Kidney tubule cell (primary cell): ENCODE measurements at regions not wholly inside any gene's neighbourhood (a gene's known extent, or its start where the extent isn't known, plus 50 kb on each side); places are given as distances from the start of the nearest gene placed in this dataset.

Source experiments
- DNase-seq: peaks from one replicate; pipeline ENCODE4 v3.0.0-alpha.2; 2018; ENCODE audit warnings: low spot score

DNA sequence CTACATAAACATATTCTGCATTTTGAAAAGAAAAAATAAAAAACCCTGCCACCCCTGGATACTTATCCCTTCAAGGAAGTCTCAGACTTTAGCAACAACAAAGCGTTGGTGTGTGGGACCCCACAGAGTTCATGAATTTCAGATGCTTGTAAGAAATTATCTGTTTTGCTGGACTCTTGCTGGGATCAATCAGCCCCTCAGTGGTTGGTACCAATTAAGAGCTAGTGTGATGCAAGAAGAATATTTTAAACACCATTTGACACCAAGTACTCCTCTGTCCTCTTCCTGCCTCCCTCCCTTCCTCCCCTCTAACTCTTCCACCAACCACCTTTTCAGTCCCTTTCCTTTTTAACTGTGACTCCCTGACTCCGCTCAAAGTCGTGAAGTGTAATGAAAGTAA is 51.5 kb downstream of the SST start:
- no peak for DNase-seq

DNA sequence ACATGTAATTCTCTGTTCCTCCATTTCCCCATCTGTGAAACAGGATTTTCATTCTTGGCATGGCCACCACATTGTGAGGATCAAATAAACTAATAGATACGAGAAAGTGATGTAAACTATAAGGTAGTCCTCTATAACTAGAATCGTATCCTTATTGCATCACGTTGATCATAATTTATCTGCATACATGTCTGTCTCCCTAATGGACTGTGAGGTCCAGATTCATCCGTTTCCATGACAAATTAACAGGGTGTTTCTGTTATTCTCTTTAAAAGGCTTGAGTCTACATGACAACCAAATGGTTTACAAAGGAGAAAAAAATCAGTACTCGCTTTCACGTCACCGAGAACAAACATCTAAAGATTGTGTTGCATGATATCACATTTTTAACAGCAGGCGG is 53.0 kb downstream of the SST start:
- DNase-seq = no peak

DNA sequence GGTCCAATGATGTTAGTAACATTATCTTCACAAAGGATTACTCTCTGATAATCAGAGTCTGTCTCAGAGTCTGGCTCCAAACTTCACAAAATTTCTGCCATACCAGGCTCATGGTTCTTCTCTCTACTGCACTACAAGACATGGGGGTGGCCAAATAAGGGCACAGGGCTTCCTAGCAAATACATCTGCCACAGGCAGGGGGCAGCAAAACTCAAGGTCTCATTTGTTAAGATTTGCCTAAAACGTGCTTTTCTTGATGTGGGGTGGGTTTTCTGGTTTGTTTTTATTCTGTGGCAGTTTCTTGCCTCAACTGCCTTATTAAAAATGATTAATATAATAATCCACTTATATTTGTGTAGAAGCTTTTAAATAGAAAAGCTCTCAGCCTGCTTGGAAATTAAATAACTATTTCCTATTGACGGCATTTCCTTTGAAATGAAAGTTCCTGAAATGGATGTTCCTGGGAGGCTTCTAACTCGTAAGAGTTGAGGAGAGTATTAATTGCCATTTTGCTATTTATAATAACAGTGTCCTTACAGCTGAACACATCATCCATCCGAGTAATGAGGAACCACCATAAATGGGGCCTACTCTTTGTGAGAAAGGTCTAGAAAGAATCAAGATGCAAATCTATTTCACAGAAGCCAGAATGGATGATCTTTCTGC is 53.8 kb downstream of the SST start:
- DNase-seq = peak; percentile 63

DNA sequence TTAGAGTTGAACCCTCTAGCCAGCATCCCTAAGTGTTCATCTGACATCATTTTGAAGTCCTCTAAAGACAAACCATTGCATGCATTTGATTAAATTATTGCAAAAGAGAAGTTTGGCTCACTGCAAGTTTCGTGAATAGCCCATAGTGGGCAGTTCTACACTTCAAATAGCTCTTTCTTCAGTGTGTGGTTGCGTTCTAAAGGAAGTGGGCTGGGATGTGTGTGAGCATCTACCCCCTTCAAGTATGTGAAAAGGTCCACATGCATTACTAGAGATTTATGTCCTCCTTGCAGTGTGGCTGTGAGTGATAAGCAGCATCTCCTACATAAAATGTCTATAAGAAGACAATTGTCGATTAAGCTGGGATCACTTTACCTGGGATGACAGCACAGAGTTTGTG is 54.6 kb downstream of the SST start:
- DNase-seq = no peak

DNA sequence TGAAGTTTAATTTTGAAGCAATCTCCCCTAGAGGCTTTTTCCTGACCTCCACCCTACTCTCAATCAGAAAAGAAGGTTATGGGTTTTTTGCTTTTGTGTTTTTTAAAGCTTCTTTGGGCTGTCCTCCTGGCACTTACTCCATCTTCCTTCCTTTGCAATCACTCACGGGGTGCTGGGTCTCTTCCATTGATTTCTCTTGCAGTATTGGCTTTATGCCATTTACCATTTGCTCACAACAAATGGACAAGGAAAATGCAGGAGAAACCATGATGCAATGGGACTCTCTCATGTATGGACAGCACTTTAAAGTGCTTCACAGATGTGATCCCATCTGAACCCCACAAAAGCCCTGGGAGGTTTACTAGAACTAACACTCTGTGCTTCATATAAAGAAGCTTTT is 57.5 kb downstream of the SST start:
- no peak for DNase-seq

DNA sequence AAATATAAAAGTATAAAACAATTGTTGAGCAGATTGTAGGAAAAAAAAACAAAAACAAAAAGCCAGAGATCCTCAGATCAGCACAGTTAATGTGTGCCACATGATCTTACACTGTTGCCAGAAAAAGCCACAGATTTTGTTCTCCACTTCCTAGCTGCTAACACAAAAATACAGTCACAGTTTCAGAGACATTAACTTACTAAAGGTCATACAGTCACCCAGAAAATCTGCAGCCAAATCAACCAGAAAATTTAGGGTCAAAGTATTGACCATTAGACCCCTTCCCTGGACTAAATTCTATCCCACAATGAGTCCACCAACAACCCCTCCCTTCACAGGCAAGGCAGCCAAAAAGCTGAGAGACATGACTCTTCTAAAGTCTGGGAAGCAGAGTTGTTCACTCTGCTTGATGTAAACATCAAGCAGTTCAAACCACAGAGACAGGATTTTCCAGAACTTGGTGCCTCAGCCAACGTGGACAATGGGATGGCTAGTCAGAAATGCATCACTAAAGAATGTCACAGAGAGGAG is 59.1 kb downstream of the SST start:
- DNase-seq = peak; percentile 61

DNA sequence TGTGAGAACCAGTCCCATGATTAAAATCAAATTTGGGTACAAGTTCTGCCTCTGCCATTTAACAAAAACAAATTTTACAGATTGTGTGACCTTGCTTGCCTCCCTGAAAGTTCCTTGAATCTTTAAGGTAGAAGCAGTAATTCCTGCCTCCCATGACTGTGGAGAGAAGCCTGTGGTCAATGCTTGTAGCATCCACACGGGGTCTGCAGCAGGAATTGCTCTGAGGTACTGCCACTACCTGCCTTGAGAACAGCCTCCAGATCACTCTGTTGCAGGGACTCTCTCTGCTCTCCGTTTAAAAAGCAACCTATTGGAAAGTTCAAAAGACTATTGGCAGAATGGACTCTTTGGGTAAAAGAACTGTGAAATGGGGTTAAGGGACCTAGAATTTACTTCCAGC is 75.9 kb downstream of the SST start:
- no peak for DNase-seq

DNA sequence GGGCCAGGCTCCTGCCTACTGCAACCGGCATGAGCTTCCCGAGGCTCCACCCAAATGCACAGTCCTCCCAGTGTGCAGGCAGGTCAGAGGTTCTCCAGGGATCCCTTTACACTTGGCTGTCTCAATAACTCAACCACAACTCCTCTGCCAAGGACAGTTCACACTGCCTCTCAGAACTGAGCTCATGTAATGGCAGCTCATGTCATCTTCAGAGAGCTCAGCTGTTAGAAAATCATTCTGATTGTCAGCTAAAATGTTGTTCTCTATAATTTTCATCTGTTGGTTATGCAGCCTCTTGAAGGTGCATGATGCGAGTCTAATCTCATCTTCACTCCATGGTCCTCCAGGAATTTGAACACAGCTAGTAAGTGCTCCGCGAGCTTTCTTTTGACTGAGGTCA is 76.7 kb downstream of the SST start:
- no peak for DNase-seq

DNA sequence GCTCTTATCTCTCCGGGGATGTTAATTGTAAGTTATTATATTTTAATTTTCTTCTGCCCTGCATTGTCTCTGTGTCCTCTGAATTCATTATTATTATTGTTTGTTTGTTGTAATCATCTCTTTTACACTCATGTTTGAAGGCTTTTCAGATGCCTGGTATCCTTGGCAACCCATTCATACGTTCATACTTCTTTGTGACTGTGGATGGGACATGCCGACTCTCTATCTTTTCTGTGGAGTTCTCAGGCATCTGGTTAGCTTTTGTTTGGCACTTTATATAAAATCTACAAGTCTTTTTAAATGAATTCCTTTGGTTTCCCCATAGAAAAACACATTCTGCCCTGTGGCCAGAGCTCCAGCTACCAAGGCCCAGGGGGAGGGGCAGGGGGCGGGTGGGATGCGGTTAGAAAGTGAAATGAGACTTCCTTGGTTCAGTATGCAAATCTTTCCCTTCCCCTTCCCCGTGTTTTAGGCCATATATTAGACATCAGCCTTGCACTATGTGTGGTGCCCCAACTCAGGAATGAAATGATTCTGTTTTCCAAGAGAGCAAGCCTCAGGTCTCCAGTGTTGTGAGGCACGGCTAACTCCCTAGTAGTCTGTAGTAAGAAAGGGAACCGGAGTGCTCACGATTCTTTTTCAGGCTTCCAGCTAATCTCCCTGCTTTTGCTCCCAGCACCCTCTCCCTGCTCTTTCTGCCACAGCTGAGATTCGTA is 79.2 kb downstream of the SST start:
- DNase-seq = no peak

DNA sequence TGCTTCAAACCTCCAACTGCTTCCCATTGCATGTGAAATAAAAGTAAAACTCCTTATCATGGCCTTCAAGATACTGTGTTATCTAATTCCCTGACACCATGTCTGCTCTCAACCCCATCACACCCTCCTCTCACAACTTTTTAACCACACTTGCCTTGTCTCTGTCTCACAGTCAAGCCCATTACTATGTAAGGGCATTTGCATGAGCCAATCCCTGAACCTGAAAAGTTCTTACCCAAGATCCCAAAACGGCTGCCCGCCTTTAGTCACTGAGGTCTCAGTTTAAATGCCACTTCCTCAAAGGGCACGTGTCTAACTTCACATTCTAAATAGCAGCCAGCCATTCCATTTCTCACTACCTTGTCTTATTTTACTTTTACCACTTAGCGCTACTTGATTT is 83.1 kb downstream of the SST start:
- DNase-seq = no peak

DNA sequence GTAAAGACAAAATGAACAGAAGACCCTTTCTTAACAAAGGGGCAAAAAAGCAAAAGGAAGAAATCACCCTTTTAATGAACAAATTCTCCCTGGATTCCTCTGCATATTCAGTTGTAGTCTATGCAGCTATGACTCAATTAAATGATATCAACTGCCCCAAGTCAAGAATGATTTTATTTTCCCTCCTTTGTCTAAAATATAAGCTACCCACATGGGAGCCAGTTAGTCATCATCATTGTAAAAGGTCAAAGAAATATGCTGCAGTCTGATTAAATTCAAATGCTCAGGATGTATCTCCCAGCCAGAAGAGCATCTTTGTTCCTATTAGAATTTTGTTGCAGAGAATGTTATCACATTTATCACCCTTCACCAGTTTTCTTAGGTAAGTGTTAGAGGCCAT is 84.0 kb downstream of the SST start:
- DNase-seq = no peak

DNA sequence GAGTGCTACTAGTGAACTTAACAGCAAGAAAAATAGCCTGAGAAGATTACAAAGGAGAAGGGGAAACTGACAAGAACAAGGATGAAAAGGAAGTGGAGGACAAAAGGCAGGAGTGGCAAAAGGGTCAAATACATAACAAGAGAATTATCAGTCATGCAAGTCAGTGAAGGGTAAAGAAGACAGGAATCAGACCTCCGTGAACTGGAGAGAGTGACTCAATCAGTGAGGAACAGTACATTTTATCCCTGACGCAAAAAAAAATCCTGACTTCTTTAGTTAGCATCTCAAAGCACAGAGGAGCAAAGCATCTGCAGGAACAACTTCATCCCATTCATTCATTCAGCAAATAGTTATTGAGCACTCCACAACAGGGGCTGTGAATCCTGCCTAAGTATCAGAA is 97.8 kb downstream of the SST start:
- DNase-seq = peak; percentile 76

DNA sequence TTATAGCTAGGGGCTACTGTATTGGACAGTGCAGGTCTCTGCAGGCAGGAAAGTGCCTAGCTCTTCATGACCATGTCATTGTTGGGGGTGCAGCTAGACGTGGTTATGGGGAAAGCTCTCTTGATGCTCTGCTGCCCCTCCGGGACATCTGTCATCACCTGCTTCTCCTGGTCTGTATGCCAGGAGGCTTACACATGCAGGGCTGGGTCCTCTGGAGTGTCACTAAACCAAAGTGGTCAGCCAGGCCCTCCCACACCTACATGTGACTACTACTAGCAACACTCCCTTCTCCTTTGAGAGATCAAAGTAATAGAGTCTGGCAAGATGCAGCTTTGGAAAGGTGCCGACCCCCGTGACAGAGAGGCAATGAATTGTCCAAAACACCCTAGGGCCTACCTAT is 98.5 kb downstream of the SST start:
- peak; percentile 54 for DNase-seq

DNA sequence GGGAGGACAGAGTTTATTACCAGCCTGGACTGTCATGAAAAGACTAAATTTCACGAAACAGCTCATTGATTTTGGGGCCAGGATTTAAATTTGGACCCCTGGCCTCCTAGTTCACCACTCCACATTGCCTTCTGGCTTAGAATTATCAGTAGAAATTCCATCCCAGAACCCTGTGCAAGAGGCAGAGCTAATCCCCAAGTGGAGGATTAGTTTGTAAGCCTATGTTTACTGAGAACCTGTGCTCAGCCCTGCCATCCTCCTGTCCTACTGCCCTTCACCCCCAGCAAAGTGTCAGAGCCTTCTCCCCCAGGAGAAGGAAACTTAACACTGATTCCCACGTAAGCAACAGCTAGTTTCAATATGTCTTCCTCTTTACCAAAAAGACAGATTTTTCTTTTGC is 99.4 kb downstream of the SST start:
- no peak for DNase-seq

DNA sequence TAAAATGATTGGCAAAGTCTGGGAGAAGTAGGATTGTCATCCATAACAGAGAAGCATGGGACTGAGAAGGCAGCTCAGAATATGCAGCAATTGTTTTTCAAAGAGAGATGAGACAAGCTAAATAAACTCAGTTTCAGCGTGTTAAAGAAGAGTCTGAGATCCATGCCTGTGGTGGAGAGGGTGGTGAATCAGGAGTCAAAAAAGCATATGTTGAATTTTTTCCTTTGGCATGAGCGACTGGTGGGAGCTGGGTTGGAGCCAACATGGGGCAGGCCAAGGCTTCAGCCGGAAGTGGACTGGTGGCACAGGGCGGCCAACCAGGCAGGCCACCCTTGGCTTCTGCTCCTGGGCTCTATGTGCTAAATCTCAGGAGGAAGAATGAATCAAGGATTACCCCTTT is 102.0 kb downstream of the SST start:
- DNase-seq = peak; percentile 81

DNA sequence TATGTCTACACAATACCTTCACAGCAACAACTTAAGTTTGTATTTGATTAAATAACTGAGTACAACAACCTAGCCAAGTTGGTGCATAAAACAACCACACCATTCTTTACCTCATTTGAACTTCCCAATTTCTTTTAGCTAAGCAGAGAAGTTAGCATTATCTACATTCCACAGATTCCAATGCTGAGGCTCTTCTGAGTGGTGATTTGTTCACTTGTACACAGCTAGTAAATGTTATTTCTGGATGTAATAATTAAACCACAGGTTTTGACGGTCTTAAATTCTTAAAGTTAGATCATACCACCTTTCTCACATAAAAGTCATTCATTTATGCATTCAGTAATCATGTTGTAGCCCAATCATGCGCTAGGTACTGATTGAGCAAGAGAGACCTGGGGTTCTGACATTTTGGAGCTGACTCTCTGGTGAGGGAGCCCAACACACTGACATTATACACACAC is 102.5 kb downstream of the SST start:
- DNase-seq = peak; percentile 96

DNA sequence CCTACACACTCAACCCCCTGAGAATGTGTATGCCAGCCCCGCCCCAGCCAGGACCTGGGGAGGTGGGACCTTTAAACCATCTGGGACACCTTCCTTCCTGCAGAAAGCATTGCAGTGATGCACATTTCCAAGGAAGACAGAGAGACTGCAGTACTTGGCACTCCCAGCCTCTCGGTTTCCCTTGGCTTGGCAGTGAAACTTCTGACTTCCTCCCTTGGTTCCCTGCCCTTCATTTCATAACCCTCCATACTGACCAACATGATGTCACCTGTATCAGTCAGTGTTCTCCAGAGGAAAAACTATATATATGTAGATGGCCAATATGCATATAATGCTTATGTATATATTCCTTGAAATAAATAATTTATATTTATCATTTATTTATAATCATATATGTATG is 103.2 kb downstream of the SST start:
- DNase-seq = peak; percentile 77

DNA sequence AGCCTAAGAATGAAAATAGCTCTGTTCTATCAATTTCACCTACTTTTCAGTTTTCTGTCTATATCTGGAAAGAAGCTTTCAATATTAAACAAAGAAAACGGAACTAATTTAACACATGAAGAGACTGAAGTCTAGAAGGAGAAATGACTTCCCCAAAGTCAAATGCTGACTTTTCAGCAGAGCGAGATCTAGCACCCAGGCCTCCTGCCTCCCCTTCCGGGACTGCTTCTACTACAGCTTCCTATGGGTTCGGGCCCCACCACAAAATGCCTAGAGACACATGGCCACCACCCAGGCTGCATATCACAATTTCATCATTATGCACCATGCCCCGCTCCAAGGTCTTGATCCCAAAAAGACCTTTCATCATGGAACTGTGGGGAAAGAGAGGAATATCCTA is 104.5 kb downstream of the SST start:
- DNase-seq = no peak

DNA sequence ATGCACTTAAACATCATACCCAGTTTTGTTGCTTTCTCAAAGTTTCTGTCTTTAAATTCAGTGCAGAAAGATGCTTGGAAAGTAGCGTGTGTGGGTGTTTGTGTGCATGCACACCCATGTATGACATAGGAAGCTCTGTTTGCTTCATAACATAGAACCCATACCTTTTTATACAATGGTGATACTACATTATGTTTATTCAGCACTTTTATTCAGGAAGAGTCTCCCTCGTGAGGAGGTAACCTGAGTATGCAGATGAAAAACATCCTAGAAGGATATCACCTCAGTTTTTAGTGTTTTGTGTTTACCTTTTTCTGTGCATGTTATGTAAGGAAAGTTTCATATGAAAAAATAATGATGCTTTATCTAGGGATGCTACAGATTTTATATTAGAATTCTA is 111.2 kb downstream of the SST start:
- DNase-seq = no peak

DNA sequence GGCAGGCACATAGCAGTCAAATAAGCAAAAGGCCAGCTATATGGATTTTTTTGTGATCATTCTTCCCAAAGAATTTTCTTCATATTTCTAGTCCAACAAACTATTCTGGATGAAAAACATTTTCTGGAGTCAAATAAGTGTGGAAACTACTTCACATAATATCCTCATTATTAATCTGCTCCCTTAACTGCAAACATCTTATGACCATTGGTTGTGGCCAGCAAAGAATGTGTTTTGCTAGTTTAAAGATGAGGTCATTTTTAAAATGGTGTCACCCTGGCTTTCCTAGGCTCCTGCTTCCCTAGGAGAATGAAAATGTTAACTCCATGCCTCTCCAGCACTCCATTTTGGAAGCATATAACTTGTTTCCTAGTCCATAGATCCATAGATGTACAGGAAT is 118.8 kb downstream of the SST start:
- peak; percentile 51 for DNase-seq

DNA sequence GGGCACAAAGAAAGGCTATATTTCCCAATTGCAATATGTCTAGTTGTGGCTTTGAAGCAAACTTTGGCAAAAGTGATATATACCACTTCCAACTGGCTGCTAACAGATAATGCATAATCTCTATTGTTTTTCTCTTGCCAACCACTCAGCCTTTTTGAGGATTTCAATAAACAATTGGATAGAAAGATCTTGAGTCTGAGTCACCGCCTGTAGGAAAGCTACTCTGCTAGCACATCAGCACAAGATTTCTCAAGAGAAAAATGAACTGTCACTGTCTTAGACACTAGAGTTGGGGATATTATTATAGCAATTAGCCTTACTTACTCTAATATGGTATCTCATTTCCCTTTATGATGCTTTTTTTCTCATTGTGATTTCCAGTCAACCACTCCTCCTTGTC is 119.7 kb downstream of the SST start:
- peak; percentile 28 for DNase-seq

DNA sequence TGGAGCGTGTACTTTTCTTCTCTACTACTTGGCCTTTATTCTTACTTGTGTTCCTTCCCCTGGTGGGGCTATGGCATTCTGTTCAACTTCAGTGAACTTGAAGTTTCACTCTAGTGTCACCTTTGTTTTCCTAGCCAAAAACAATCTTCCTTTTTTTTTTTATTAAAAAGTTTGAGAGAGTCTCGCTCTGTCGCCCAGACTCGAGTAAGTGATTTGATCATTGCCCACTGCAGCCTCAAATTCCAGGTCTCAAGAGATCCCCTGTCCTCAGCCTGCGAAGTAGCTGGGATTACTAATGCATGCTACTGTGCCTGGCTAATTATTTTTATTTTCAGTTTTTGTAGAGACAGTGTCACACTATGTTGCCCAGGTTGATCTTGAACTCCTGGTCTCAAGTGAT is 124.8 kb downstream of the SST start:
- DNase-seq = peak; percentile 31

DNA sequence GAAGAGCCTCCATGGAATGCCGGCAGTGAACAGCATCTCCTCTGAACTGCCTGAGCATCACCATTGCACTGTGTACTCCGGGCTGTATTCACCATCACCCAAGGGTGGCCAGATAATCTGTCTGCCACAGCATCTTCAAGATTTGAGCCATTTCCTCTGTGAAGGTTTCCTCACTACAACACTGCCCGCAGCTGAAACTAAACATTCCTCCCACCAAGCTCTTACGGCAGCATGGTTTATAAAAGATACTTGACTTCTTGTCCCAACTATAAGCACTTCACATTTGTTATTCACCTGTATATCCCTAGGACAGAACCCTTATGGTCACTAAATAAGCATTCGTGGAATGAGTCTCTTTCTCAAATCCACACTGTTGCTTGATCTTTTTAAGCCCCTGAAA is 125.9 kb downstream of the SST start:
- DNase-seq = no peak

DNA sequence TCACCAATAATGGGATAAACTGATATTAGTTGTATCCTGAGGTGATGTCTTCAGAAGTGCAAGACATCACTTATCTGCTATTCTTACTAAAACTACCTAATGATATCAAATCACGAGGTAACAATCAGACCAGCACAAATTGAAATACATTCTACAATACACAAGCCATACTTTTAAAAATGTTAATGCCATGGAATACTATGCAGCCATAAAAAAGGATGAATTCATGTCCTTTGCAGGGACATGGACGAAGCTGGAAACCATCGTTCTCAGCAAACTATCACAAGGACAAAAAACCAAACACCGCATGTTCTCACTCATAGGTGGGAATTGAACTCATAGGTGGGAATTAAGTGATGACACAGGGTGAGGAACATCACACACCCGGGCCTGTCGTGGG is 129.3 kb downstream of the SST start:
- no peak for DNase-seq
